HUES6 (cell line): ENCODE measurements at regions not wholly inside any gene's neighbourhood (a gene's known extent, or its start where the extent isn't known, plus 50 kb on each side); places are given as distances from the start of the nearest gene placed in this dataset.
A peak's percentile ranks its signal among the peaks of the same experiment; 100 is the strongest.

Source experiments
- H3K27ac ChIP-seq: 2 replicates; pipeline ENCODE4 v1.7.0; 2013; ENCODE audit warnings: low read depth, mild to moderate bottlenecking, low read length, inconsistent platforms
- H3K27me3 ChIP-seq: 2 replicates; pipeline ENCODE4 v1.6.1; 2013; ENCODE audit warnings: low read length; ENCODE audit not compliant: control insufficient read depth, insufficient read depth
- H3K36me3 ChIP-seq: 2 replicates; pipeline ENCODE4 v1.6.1; 2013; ENCODE audit warnings: low read length; ENCODE audit not compliant: control insufficient read depth, insufficient read depth
- H3K4me1 ChIP-seq: 2 replicates; pipeline ENCODE4 v1.6.1; 2013; ENCODE audit warnings: low read length; ENCODE audit not compliant: control insufficient read depth, insufficient read depth
- H3K4me3 ChIP-seq: 2 replicates; pipeline ENCODE4 v1.5.1; 2013; ENCODE audit warnings: low read depth, low read length
- H3K9ac ChIP-seq: one replicate; pipeline ENCODE4 v1.6.1; 2013; ENCODE audit warnings: mild to moderate bottlenecking, low read length
- H3K9me3 ChIP-seq: 2 replicates; pipeline ENCODE4 v1.6.1; 2013; ENCODE audit warnings: low read depth, low read length; ENCODE audit not compliant: control insufficient read depth, insufficient read depth

GRCh38 chr13:110811008-110811720 is 97.7 kb downstream of the ING1 start:
- Histone ChIP-seq H3K9ac (no peak overlapping the region), H3K36me3 (no peaks in the 10 kb centered on the region), H3K4me3 (no peak overlapping the region), H3K4me1 (peaks cover 15% of the 10 kb centered on the region), H3K9me3 (no peaks in the 10 kb centered on the region), H3K27me3 (peaks cover 26% of the 10 kb centered on the region), H3K27ac (no peak overlapping the region)

GRCh38 chr13:110811771-110812120 is 98.2 kb downstream of the ING1 start:
- Histone ChIP-seq H3K27me3 (peaks cover 26% of the 10 kb centered on the region), H3K4me1 (peaks cover 15% of the 10 kb centered on the region), H3K9me3 (no peaks in the 10 kb centered on the region), H3K27ac (no peak overlapping the region), H3K4me3 (peak overlapping the region; percentile 44), H3K36me3 (no peaks in the 10 kb centered on the region), H3K9ac (no peak overlapping the region)

- Histone ChIP-seq H3K4me3 (peak overlapping the region; percentile 44), H3K9me3 (no peaks in the 10 kb centered on the region), H3K9ac (no peak overlapping the region), H3K27me3 (peaks cover 26% of the 10 kb centered on the region), H3K36me3 (no peaks in the 10 kb centered on the region), H3K27ac (no peak overlapping the region), H3K4me1 (peaks cover 15% of the 10 kb centered on the region)
Observed at GRCh38 chr13:110812121-110812868, 98.8 kb downstream of the ING1 start.

- H3K27ac ChIP-seq: no peak overlapping the region
- peaks cover 26% of the 10 kb centered on the region for H3K27me3 ChIP-seq
- H3K4me3 ChIP-seq: peak overlapping the region; percentile 44
- no peaks in the 10 kb centered on the region for H3K36me3 ChIP-seq
- no peaks in the 10 kb centered on the region for H3K9me3 ChIP-seq
- peaks cover 15% of the 10 kb centered on the region for H3K4me1 ChIP-seq
- H3K9ac ChIP-seq: no peak overlapping the region
Observed at GRCh38 chr13:110812869-110813645, 99.6 kb downstream of the ING1 start.

- Histone ChIP-seq H3K27ac (no peak overlapping the region), H3K36me3 (no peaks in the 10 kb centered on the region)
Observed at GRCh38 chr13:110813646-110814624, 100.4 kb downstream of the ING1 start.

GRCh38 chr13:110815471-110816204 is 99.2 kb downstream of the ANKRD10 start:
- no peak overlapping the region for H3K4me3 ChIP-seq
- no peaks in the 10 kb centered on the region for H3K36me3 ChIP-seq
- no peak overlapping the region for H3K9ac ChIP-seq
- H3K9me3 ChIP-seq: no peaks in the 10 kb centered on the region
- peaks cover 26% of the 10 kb centered on the region for H3K27me3 ChIP-seq
- H3K4me1 ChIP-seq: peaks cover 9% of the 10 kb centered on the region
- no peak overlapping the region for H3K27ac ChIP-seq

More at GRCh38 chr13:110813646-110814624, 100.4 kb downstream of the ING1 start:
- no peak overlapping the region for H3K9ac ChIP-seq
- H3K4me1 ChIP-seq: peaks cover 15% of the 10 kb centered on the region
- no peak overlapping the region for H3K4me3 ChIP-seq
- H3K27me3 ChIP-seq: peaks cover 26% of the 10 kb centered on the region
- no peaks in the 10 kb centered on the region for H3K9me3 ChIP-seq

- peaks cover 18% of the 10 kb centered on the region for H3K27me3 ChIP-seq
- H3K4me1 ChIP-seq: peaks cover 4% of the 10 kb centered on the region
- H3K27ac ChIP-seq: no peak overlapping the region
- H3K9ac ChIP-seq: no peak overlapping the region
- H3K9me3 ChIP-seq: no peaks in the 10 kb centered on the region
- H3K36me3 ChIP-seq: no peaks in the 10 kb centered on the region
- H3K4me3 ChIP-seq: no peak overlapping the region
Observed at GRCh38 chr13:110816500-110816899, 98.4 kb downstream of the ANKRD10 start.

- H3K4me1 ChIP-seq: no peaks in the 10 kb centered on the region
- no peak overlapping the region for H3K9ac ChIP-seq
- no peak overlapping the region for H3K4me3 ChIP-seq
- H3K27me3 ChIP-seq: peaks cover 11% of the 10 kb centered on the region; the same call in 1 of the 2 replicates
- no peak overlapping the region for H3K27ac ChIP-seq
- H3K9me3 ChIP-seq: no peaks in the 10 kb centered on the region
- H3K36me3 ChIP-seq: no peaks in the 10 kb centered on the region
Observed at GRCh38 chr13:110817143-110817542, 97.7 kb downstream of the ANKRD10 start.

- Histone ChIP-seq H3K9me3 (no peaks in the 10 kb centered on the region), H3K27ac (no peak overlapping the region), H3K27me3 (no peaks in the 10 kb centered on the region), H3K4me1 (no peaks in the 10 kb centered on the region), H3K4me3 (no peak overlapping the region), H3K9ac (no peak overlapping the region), H3K36me3 (no peaks in the 10 kb centered on the region)
Observed at GRCh38 chr13:110818747-110819146, 96.1 kb downstream of the ANKRD10 start.
